ENCODE measurements at regions not wholly inside any gene's neighbourhood (a gene's known extent, or its start where the extent isn't known, plus 50 kb on each side); places are given as distances from the start of the nearest gene placed in this dataset.
"Not testable (repeated sequence)": the region's sequence is repeated elsewhere in the genome, so short reads cannot be mapped to it uniquely, and the experiment has no call there.

- no peak for DNase-seq
Observed at GRCh38 chr14:104404922-104405321, 174.6 kb upstream of the C14orf180 start.

GRCh38 chr14:104405360-104406226 is 174.0 kb upstream of the C14orf180 start:
- no peak for DNase-seq

- DNase-seq = no peak
Observed at GRCh38 chr14:104406831-104407230, 172.7 kb upstream of the C14orf180 start.

GRCh38 chr14:104416383-104416782 is 163.2 kb upstream of the C14orf180 start:
- no peak for DNase-seq

- no peak for DNase-seq
Observed at GRCh38 chr14:104419865-104420505, 159.6 kb upstream of the C14orf180 start.

- not testable (repeated sequence) for DNase-seq
Observed at GRCh38 chr14:104420523-104420922, 159.0 kb upstream of the C14orf180 start.

GRCh38 chr14:104420990-104421389 is 158.6 kb upstream of the C14orf180 start:
- DNase-seq = no peak

GRCh38 chr14:104421401-104421821 is 158.2 kb upstream of the C14orf180 start:
- DNase-seq = no peak

- no peak for DNase-seq
Observed at GRCh38 chr14:104421892-104422828, 157.4 kb upstream of the C14orf180 start.

GRCh38 chr14:104422837-104423681 is 156.5 kb upstream of the C14orf180 start:
- DNase-seq = no peak

- peak in 1 of 2 experiments; percentile 31 for DNase-seq
Observed at GRCh38 chr14:104423701-104424405, 155.7 kb upstream of the C14orf180 start.

GRCh38 chr14:104424406-104425072 is 155.0 kb upstream of the C14orf180 start:
- DNase-seq = peak; percentile 99 to 100

- no peak for DNase-seq
Observed at GRCh38 chr14:104425171-104425681, 154.3 kb upstream of the C14orf180 start.

GRCh38 chr14:104425763-104426646 is 153.6 kb upstream of the C14orf180 start:
- DNase-seq = no peak

GRCh38 chr14:104427131-104427851 is 152.3 kb upstream of the C14orf180 start:
- no peak for DNase-seq

GRCh38 chr14:104428333-104428851 is 151.2 kb upstream of the C14orf180 start:
- DNase-seq = no peak

GRCh38 chr14:104428860-104429259 is 150.7 kb upstream of the C14orf180 start:
- no peak for DNase-seq

GRCh38 chr14:104429291-104429861 is 150.2 kb upstream of the C14orf180 start:
- DNase-seq = peak; percentile 85 to 93

Data from NCI-H524 (cell line).